ENCODE measurements at regions not wholly inside any gene's neighbourhood (a gene's known extent, or its start where the extent isn't known, plus 50 kb on each side); places are given as distances from the start of the nearest gene placed in this dataset.

GRCh38 chrX:94751611-94752010, 1077.6 kb downstream of the FAM133A start:
- ATAC-seq = peak; percentile 70
- ChIA-PET CTCF (no interaction called here), POLR2A (no interaction called here)
- no peak for DNase-seq (ENCODE audit: low spot score)
- H3K36me3 Mint-ChIP-seq = peaks cover 28% of the 10 kb centered on the region
- TF ChIP-seq USF2 (CRISPR knock-in tag; IDR thresholded peaks at IDR 0.05) (no peak), ZNF121 (CRISPR knock-in tag; IDR thresholded peaks at IDR 0.05) (no peak), STAT6 (CRISPR knock-in tag; conservative IDR thresholded peaks at IDR 0.05; ENCODE audit: low read depth) (no peak), SP1 (CRISPR knock-in tag; conservative IDR thresholded peaks at IDR 0.05) (no peak), TCF7 (CRISPR knock-in tag; IDR thresholded peaks at IDR 0.05; ENCODE audit: low read depth) (no peak), ZNF281 (CRISPR knock-in tag; IDR thresholded peaks at IDR 0.05) (no peak), ZBTB21 (CRISPR knock-in tag; IDR thresholded peaks at IDR 0.05; ENCODE audit: borderline replicate concordance) (no peak), SOX15 (CRISPR knock-in tag; IDR thresholded peaks at IDR 0.05) (no peak)
- no peak overlapping the region for H3K4me3 Mint-ChIP-seq
- H3K4me1 Mint-ChIP-seq = peaks cover 29% of the 10 kb centered on the region
- H3K27me3 Mint-ChIP-seq (ENCODE audit: low read depth) = no peaks in the 10 kb centered on the region; the same call in 1 of the 2 replicates
- H3K9me3 Mint-ChIP-seq = 0 out of 2 replicates have a peak, but pooled peaks cover 8% of the 10 kb centered on the region
- H3K27ac Mint-ChIP-seq = no peak overlapping the region

- Mint-ChIP-seq H3K9me3 (0 out of 2 replicates have a peak, but pooled peaks cover 8% of the 10 kb centered on the region), H3K27me3 (ENCODE audit: low read depth) (no peaks in the 10 kb centered on the region; the same call in 1 of the 2 replicates), H3K4me3 (no peak overlapping the region), H3K4me1 (peaks cover 34% of the 10 kb centered on the region), H3K36me3 (peaks cover 21% of the 10 kb centered on the region), H3K27ac (no peak overlapping the region)
- ChIA-PET POLR2A (no interaction called here), CTCF (no interaction called here)
- TF ChIP-seq CDX4 (CRISPR knock-in tag; IDR thresholded peaks at IDR 0.05; ENCODE audit: borderline replicate concordance) = no peak
- TF ChIP-seq ZSCAN18 (CRISPR knock-in tag; IDR thresholded peaks at IDR 0.05) = no peak
- no peak for TF ChIP-seq ZNF219 (CRISPR knock-in tag; IDR thresholded peaks at IDR 0.05; ENCODE audit: borderline replicate concordance)
- no peak for TF ChIP-seq ZNF317 (CRISPR knock-in tag; IDR thresholded peaks at IDR 0.05; ENCODE audit: borderline replicate concordance, low read depth)
- DNase-seq (ENCODE audit: low spot score) (no peak), ATAC-seq (no peak)
Measured at GRCh38 chrX:94752434-94753169, 1078.6 kb downstream of the FAM133A start.

- CTCF ChIA-PET = no interaction called here
- TF ChIP-seq ARID4B (CRISPR knock-in tag; IDR thresholded peaks at IDR 0.05; ENCODE audit: borderline replicate concordance) (no peak), IRF1 (CRISPR knock-in tag; IDR thresholded peaks at IDR 0.05) (no peak), JAZF1 (CRISPR knock-in tag; IDR thresholded peaks at IDR 0.05) (no peak)
Measured at GRCh38 chrX:94758130-94758529, 1084.1 kb downstream of the FAM133A start.

More at GRCh38 chrX:94758130-94758529, 1084.1 kb downstream of the FAM133A start:
- POLR2A ChIA-PET = no interaction called here
- H3K4me3 Mint-ChIP-seq = no peak overlapping the region
- H3K9me3 Mint-ChIP-seq = 0 out of 2 replicates have a peak, but pooled peaks cover 3% of the 10 kb centered on the region
- H3K27me3 Mint-ChIP-seq (ENCODE audit: low read depth) = no peaks in the 10 kb centered on the region; the same call in 1 of the 2 replicates
- no peak for DNase-seq (ENCODE audit: low spot score)
- ATAC-seq = no peak
- H3K36me3 Mint-ChIP-seq = peaks cover 14% of the 10 kb centered on the region
- H3K4me1 Mint-ChIP-seq = peaks cover 18% of the 10 kb centered on the region
- H3K27ac Mint-ChIP-seq = no peak overlapping the region

Data from WTC11 (cell line).